ENCODE measurements at regions not wholly inside any gene's neighbourhood (a gene's known extent, or its start where the extent isn't known, plus 50 kb on each side); places are given as distances from the start of the nearest gene placed in this dataset.

DNA sequence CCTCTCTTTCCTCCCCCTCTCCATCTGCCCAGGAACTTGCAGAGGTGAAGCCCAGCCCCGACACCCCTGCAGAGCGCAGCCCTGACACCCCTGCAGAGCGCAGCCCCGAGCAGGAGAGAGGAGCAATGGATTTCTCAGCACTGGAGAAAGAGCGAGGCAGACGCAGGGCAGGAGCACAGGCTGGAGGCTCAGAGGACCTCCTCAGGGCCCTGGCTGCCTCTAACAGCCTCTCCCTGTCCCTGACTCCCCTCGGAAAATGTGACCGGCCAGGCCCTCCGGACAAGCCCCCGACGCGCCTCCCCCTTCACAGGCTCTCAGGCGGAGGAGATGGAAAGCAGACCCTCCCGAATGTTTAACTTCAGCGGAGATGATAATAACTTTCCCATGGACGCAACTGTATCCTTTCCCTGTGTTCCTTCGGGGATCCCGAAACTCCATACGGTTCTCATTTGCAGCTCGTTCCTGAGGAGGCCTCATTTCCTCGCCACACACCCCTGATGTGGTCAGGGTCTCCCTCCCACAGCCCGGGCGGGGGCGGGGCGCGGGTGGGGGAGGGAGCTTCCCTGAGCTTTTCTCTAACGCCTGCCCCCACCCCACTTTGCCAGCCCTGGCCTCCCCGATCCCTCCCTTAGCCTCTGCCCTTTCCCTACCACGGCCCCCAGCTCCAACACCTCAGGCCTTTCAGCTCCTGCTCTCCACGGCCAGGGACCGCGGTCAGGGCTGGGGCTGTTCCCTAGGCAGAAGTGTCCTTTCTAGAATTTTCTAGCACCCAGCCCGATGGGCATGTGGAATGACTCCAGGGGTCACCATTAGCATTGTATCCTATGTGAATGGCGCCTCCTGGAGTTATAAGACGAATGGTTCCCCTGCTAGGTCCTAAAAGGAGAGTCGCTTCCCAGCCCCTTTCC is 201.1 kb upstream of the BCOR start:
- Mint-ChIP-seq H3K27ac (no peak overlapping the region), H3K9me3 (no peaks in the 10 kb centered on the region), H3K36me3 (ENCODE audit: low read depth) (no peaks in the 10 kb centered on the region), H3K4me3 (peak overlapping the region; percentile 62), H3K4me1 (peaks cover 21% of the 10 kb centered on the region), H3K27me3 (no peaks in the 10 kb centered on the region)
- no peak for ATAC-seq (replicated peaks)

DNA sequence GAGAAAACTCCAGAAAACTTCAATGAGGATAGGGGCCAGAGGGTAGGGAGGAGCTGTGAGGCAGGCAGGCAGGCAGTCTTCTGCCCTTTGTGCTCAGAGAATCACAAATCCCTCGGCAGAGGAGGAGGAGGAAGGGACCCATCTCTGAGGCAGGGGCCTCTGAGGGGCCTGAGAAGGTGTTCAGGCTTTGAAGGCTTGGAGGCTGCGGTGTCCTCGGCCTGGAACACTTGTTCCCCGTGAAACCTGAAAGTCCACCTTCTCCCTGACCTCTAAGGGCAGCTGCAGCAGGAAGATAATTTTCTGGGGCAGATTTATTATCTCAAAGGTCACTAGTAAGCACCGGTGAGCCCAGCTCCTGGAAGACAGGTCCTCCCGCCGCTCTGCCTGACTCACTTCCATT is 200.3 kb upstream of the BCOR start:
- ATAC-seq (replicated peaks): no peak
- Mint-ChIP-seq H3K27ac (no peak overlapping the region), H3K36me3 (ENCODE audit: low read depth) (no peaks in the 10 kb centered on the region), H3K4me3 (no peak overlapping the region), H3K4me1 (peaks cover 16% of the 10 kb centered on the region), H3K9me3 (no peaks in the 10 kb centered on the region), H3K27me3 (no peaks in the 10 kb centered on the region)

DNA sequence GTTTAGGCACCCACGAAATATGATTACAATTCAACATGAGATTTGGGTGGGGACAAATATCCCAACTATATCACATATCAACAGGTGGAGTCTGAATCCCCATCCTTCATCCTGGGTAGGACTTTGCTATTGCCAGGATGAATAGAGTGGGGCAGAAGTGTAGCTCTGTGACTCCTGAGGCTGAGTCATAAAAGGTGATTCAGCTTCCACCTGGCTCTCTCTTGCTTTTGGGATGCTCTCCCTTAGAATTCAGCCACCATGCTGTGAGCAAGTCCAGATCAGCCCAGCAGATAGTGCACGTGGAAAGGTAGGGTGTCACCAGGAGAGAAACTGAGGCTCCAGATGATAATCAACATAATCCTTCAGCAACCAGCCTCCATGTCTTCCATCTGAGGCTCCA is 193.8 kb upstream of the BCOR start:
- Mint-ChIP-seq H3K4me1 (no peaks in the 10 kb centered on the region), H3K9me3 (peaks cover 3% of the 10 kb centered on the region), H3K36me3 (ENCODE audit: low read depth) (no peaks in the 10 kb centered on the region), H3K4me3 (no peak overlapping the region), H3K27ac (no peak overlapping the region), H3K27me3 (no peaks in the 10 kb centered on the region)
- ATAC-seq (replicated peaks): no peak

DNA sequence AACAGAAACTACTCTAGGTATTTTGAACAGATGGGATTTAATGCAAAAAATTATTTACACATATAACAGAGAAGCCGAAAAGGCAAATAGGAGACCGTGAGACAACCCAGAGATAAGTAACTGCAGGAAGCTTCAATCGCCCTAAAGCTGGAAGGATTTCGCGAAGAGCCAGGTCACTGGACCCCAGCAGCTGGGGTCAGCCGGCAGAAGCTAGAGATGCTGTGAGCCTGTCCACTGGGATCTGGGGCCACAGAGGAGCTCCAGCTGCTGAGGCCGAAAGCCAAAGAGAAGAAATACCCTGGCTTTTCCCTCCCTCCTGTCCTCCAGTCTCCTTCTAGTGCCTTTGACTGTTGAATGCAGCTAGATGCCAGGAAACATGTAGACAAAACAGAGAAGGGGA is 192.8 kb upstream of the BCOR start:
- H3K27me3 Mint-ChIP-seq: no peaks in the 10 kb centered on the region
- H3K4me3 Mint-ChIP-seq: no peak overlapping the region
- no peaks in the 10 kb centered on the region for H3K4me1 Mint-ChIP-seq
- H3K36me3 Mint-ChIP-seq (ENCODE audit: low read depth): no peaks in the 10 kb centered on the region
- H3K9me3 Mint-ChIP-seq: peaks cover 6% of the 10 kb centered on the region
- H3K27ac Mint-ChIP-seq: no peak overlapping the region
- no peak for ATAC-seq (replicated peaks)

DNA sequence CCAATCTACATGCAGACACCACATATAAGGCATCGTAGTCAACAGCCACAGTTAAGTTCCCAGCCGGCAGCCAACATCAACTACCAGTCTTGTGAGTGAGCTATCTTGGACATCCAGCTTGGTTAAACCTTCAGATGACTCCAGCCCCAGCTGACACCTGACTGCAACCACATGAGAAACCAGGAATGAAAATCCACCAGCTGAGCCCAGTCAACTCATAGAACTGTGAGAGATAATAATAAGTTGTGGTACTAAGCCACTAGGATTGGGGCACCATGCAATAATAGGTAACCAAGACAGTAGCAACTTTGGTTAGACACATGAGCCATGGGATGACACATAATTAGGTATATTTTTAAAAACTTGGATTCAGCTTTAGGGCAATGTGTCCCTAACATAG is 188.1 kb upstream of the BCOR start:
- peaks cover 12% of the 10 kb centered on the region for H3K4me1 Mint-ChIP-seq
- no peaks in the 10 kb centered on the region for H3K27me3 Mint-ChIP-seq
- H3K9me3 Mint-ChIP-seq: peaks cover 11% of the 10 kb centered on the region
- no peak overlapping the region for H3K27ac Mint-ChIP-seq
- no peak for ATAC-seq (replicated peaks)
- H3K36me3 Mint-ChIP-seq (ENCODE audit: low read depth): no peaks in the 10 kb centered on the region
- H3K4me3 Mint-ChIP-seq: no peak overlapping the region

DNA sequence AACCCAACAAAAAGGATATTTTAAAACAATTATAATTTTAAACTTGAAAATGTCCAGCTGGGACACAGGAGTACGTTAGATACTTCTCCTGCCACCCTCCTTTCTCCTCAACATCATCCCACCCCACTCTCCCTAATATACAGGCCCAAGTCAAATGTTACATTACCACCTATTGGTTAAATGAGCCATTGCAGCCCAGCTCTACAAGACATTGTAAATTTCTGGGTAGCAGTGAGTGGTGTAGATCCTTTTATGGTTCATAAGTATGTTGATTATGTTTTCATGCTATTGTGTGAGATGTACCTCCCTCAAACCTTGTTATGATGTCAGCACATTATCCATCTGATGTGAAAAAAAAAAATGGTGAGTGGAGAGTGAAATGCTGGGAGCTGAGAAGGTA is 187.1 kb upstream of the BCOR start:
- peaks cover 12% of the 10 kb centered on the region for H3K4me1 Mint-ChIP-seq
- H3K9me3 Mint-ChIP-seq: peaks cover 7% of the 10 kb centered on the region
- no peaks in the 10 kb centered on the region for H3K27me3 Mint-ChIP-seq
- H3K4me3 Mint-ChIP-seq: no peak overlapping the region
- no peaks in the 10 kb centered on the region for H3K36me3 Mint-ChIP-seq (ENCODE audit: low read depth)
- no peak overlapping the region for H3K27ac Mint-ChIP-seq
- no peak for ATAC-seq (replicated peaks)

DNA sequence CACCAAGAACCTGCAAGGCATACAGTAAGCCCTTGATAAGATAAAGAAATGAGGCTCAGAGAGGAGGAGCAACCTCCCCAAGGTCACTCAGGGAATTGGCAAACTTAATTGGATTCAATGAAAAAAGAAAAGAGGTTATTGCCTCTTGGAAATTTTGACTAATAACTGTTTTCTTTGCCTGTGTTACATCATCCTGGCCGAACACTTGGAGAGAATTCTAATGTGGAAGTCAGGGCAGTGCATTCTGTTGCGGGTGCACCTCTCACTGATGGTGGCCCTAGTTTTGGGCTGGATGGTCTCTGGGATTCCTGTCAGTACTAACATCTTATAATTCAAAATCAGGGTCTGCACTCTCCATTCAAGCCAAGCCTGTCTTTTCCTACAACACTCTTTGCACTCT is 186.2 kb upstream of the BCOR start:
- ATAC-seq (replicated peaks): no peak
- no peak overlapping the region for H3K4me3 Mint-ChIP-seq

DNA sequence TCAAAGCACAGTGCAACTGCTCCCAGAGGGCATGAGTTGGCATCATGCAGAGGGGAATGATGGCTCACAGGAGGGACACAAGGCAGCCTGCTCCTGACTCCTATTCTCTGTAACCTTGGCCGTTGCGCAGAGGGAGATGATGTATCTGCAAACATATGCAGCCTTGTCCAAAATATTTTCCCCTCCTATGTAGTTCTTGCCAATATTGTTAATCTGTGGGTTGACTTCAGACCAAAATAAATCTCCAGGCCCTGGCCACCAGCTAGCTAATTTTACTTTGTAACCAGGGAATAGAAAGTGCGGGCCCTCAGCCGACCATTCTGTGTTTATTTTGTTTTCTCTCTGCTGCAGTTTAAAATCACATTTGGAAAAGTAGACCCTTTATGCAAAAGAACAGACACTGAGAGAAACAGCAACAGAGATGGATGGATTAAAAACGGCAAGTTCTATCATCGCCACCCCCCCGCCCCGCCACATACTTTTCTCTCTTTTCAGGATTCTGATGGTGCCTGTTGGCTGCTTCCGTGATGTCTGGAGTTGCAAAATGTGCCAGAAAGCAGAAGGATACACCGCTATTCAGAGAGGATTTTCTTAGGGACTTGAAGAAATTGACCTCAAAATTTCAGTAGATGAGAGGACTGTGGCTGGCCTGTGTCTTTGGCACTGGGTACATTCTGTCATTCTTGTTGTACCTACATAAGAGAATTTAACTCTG is 185.3 kb upstream of the BCOR start:
- Mint-ChIP-seq H3K27me3 (no peaks in the 10 kb centered on the region), H3K4me1 (peaks cover 12% of the 10 kb centered on the region), H3K36me3 (ENCODE audit: low read depth) (no peaks in the 10 kb centered on the region), H3K27ac (no peak overlapping the region), H3K9me3 (peaks cover 7% of the 10 kb centered on the region), H3K4me3 (no peak overlapping the region)
- ATAC-seq (replicated peaks): no peak

More for the DNA sequence above, 186.2 kb upstream of the BCOR start:
- Mint-ChIP-seq H3K4me1 (peaks cover 12% of the 10 kb centered on the region), H3K9me3 (peaks cover 7% of the 10 kb centered on the region), H3K27ac (no peak overlapping the region), H3K36me3 (ENCODE audit: low read depth) (no peaks in the 10 kb centered on the region), H3K27me3 (no peaks in the 10 kb centered on the region)

DNA sequence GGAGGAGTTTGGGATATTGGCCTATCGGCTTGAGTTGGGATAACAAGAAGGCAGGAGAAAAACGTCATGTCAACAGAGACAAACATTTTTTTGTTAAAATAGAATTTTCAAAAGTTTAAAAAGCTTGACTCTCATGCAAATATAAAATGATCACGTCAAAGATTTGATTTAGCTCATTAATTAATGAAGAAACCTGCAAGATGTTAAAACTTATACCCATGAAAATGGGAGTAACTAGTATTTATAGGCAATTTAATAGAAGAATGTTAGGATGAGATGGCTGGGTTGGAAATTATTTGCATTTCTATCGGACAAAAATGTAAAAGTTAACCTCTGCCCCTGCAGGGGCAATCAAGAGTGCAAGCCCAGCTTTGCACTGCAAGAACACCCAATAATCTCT is 184.6 kb upstream of the BCOR start:
- H3K4me1 Mint-ChIP-seq: peaks cover 12% of the 10 kb centered on the region
- peak overlapping the region; percentile 31 for H3K4me3 Mint-ChIP-seq
- H3K36me3 Mint-ChIP-seq (ENCODE audit: low read depth): no peaks in the 10 kb centered on the region
- peaks cover 7% of the 10 kb centered on the region for H3K9me3 Mint-ChIP-seq
- peak overlapping the region; percentile 71 for H3K27ac Mint-ChIP-seq
- ATAC-seq (replicated peaks): no peak
- no peaks in the 10 kb centered on the region for H3K27me3 Mint-ChIP-seq

DNA sequence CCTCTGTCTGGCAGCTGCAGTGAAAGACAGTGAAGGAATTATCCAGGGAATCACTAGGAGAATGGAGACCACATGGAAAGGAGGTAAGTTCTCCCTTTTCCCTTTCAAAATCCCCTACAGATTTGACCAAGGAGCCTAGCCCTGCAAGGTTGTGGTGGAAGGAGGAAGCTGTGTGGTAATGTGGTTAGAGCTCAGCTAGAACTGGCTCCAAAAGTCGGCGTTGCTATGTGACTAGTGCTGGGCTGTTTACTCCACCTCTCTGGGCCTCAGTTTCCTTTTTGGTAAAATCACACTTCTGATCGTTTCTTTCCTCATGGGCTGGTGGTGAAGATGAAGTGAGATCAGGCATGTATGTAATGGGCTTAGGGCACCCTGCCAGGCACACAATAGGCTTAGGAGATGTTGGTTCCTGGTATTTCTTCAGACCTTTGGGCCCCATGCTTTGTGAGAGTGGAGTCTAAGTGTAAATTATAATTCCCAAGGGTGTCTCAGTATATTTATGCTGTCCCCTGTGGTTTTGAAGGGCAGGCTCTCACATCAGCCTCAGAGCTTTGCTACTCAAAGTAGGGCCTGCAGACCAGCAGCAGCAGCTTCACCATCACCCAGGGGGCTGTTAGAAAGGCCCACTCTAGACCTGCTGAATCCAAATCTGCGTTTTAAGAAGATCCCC is 183.7 kb upstream of the BCOR start:
- Mint-ChIP-seq H3K27ac (peak overlapping the region; percentile 71), H3K36me3 (ENCODE audit: low read depth) (no peaks in the 10 kb centered on the region), H3K4me3 (peak overlapping the region; percentile 31), H3K4me1 (peaks cover 12% of the 10 kb centered on the region), H3K27me3 (no peaks in the 10 kb centered on the region), H3K9me3 (peaks cover 7% of the 10 kb centered on the region)
- peak; percentile 73 for ATAC-seq (replicated peaks)

DNA sequence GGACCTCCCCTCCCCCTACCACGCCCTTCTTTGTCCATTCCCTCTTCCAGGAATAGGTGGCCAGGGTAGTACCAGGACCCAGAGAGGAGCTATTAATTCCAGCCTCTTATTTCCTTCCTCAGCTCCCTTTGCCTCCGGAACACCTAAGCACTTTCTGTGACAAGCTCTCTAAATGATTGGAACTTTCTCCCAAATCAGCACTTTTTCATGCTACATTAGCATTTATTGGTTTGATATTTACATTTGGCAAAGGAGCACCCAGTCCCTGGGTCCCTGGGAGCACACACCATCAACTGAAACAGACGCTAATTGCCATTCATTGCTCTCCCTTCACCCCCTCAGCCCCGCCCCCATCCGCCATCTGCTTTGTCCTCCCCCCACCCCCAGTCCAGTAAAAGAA is 182.0 kb upstream of the BCOR start:
- Mint-ChIP-seq H3K36me3 (ENCODE audit: low read depth) (no peaks in the 10 kb centered on the region), H3K27ac (no peak overlapping the region), H3K4me3 (no peak overlapping the region), H3K27me3 (no peaks in the 10 kb centered on the region), H3K9me3 (no peaks in the 10 kb centered on the region), H3K4me1 (peaks cover 12% of the 10 kb centered on the region)
- ATAC-seq (replicated peaks): no peak

DNA sequence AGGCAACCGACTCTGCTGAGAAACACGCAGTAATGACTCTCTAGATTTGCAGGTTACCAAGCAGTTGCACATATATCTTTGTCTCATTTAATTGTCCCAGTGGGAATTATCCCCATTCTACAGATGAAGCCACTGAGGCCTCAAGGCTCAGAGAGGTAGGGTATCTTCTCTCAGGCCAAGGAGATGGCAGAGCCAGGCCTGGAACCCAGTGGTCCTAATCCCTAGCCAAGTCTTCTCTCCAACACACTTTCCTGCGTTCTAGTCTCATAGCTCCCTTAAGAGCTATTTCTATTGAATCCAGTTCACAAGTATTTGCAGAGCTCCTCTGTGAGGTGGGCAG is 181.3 kb upstream of the BCOR start:
- peak overlapping the region; percentile 43 for H3K4me3 Mint-ChIP-seq
- no peak for ATAC-seq (replicated peaks)
- peaks cover 12% of the 10 kb centered on the region for H3K4me1 Mint-ChIP-seq
- peak overlapping the region; percentile 79 for H3K27ac Mint-ChIP-seq
- H3K9me3 Mint-ChIP-seq: no peaks in the 10 kb centered on the region
- no peaks in the 10 kb centered on the region for H3K27me3 Mint-ChIP-seq
- no peaks in the 10 kb centered on the region for H3K36me3 Mint-ChIP-seq (ENCODE audit: low read depth)

DNA sequence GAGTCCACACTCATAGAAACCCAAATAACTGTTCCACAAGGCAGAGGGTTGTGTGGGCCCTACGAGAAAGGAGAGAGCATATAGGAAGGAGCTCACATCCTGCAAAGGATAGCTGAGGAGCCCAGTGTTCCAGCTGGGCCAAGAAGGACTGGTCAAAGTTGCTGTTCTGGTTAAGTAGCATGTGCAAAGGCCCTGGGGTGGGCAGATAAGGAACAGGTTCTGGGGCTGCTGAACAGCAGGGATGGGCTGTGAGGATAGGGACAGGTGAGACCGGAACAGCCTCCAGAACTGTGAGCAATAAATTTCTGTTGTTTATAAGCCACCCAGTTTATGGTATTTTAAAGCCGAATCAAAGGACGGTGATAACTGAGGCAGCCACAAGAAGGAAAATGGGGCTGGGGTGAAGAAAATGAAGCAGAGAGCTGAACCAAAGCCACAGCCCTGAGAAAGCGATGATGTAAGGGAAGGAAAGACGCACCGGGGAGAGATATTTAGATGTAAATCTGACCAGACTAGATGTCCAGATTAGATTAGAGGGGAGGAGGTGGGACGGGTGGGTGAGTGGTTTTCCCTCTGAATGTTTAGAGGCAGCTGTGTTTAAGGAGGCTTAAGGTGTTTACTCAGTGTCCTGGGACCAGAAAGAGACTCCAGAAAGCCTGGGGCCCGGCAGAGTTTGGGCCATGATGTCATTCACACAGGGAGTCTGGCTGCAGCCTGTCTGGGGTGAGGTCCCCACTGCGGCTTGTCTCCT is 180.8 kb upstream of the BCOR start:
- no peaks in the 10 kb centered on the region for H3K27me3 Mint-ChIP-seq
- peak overlapping the region; percentile 43 for H3K4me3 Mint-ChIP-seq
- no peaks in the 10 kb centered on the region for H3K9me3 Mint-ChIP-seq
- H3K36me3 Mint-ChIP-seq (ENCODE audit: low read depth): no peaks in the 10 kb centered on the region
- ATAC-seq (replicated peaks): peak; percentile 79
- H3K4me1 Mint-ChIP-seq: peaks cover 12% of the 10 kb centered on the region
- H3K27ac Mint-ChIP-seq: peak overlapping the region; percentile 79

DNA sequence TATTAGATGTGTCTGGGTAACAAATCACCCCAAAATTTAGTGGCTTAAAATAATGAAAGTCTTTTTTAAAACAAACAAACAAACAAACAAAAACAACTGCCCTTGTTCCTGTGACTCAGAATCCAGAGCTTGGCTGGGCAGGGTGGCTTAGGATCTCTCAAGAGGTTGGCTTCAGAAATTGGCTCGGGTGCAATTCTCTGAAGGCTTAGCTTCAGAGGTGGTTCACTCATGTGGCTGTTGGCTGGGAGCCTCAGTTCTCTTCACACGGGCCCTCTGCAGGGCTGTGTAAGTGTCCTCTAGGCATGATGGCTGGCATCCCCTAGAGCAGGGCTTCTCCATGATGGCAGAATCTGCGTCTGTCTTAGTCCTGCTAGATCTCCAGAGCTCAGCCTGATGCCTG is 179.9 kb upstream of the BCOR start:
- no peak for ATAC-seq (replicated peaks)
- Mint-ChIP-seq H3K4me1 (peaks cover 12% of the 10 kb centered on the region), H3K4me3 (no peak overlapping the region), H3K9me3 (no peaks in the 10 kb centered on the region), H3K27ac (no peak overlapping the region), H3K27me3 (no peaks in the 10 kb centered on the region), H3K36me3 (ENCODE audit: low read depth) (no peaks in the 10 kb centered on the region)

Measured in activated T-helper 17 cell treated with anti-CD3 and anti-CD28 coated beads, Interleukin-2, amount 50 U/mL, for 72 hours (primary cell).